MM.1S (cell line): ENCODE measurements at regions not wholly inside any gene's neighbourhood (a gene's known extent, or its start where the extent isn't known, plus 50 kb on each side); places are given as distances from the start of the nearest gene placed in this dataset.

ENCODE experiments used
- DNase-seq: peaks from one replicate; pipeline ENCODE4 v3.0.0-alpha.2; 2015
- H2AFZ ChIP-seq: fragments of 300-600 bp; sonication (generic); 2 replicates; pipeline ENCODE4 v1.6.0; 2016; ENCODE audit warnings: antibody characterized with exemption, low read length
- H3F3A ChIP-seq: fragments of 300-600 bp; sonication (generic); 2 replicates; pipeline ENCODE4 v1.6.1; 2016; ENCODE audit warnings: mild to moderate bottlenecking, antibody characterized with exemption, low read length, moderate library complexity, mixed read lengths; ENCODE audit not compliant: insufficient read depth
- H3K27ac ChIP-seq: fragments of 300-600 bp; sonication (generic); 2 replicates; pipeline ENCODE4 v1.5.1; 2016; ENCODE audit warnings: mild to moderate bottlenecking, low read length
- H3K27me3 ChIP-seq: fragments of 300-600 bp; sonication (generic); replicated peaks from 2 replicates; pipeline ENCODE4 v1.6.0; 2016; ENCODE audit warnings: low read length; ENCODE audit not compliant: insufficient read depth
- H3K36me3 ChIP-seq: fragments of 300-600 bp; sonication (generic); replicated peaks from 2 replicates; pipeline ENCODE4 v1.6.1; 2016; ENCODE audit warnings: mild to moderate bottlenecking, low read length, mixed read lengths; ENCODE audit not compliant: insufficient read depth
- H3K4me1 ChIP-seq: fragments of 300-600 bp; sonication (generic); 2 replicates; pipeline ENCODE4 v1.6.1; 2016; ENCODE audit warnings: low read length, mixed read lengths
- H3K4me2 ChIP-seq: fragments of 300-600 bp; sonication (generic); 2 replicates; pipeline ENCODE4 v1.6.0; 2016; ENCODE audit warnings: low read depth, low read length
- H3K4me3 ChIP-seq: fragments of 300-600 bp; sonication (generic); 2 replicates; pipeline ENCODE4 v1.5.1; 2016; ENCODE audit warnings: low read length, mixed read lengths
- H3K79me2 ChIP-seq: fragments of 300-600 bp; sonication (generic); 2 replicates; pipeline ENCODE4 v1.6.1; 2016; ENCODE audit warnings: mixed run types, low read length, mixed read lengths
- H3K9ac ChIP-seq: fragments of 300-600 bp; sonication (generic); 2 replicates; pipeline ENCODE4 v1.6.1; 2016; ENCODE audit warnings: low read length, mixed read lengths
- H3K9me2 ChIP-seq: fragments of 300-600 bp; sonication (generic); replicated peaks from 2 replicates; pipeline ENCODE4 v1.6.1; 2016; ENCODE audit warnings: mild to moderate bottlenecking, low read length, mixed read lengths; ENCODE audit not compliant: insufficient read depth
- H3K9me3 ChIP-seq: fragments of 300-600 bp; sonication (generic); replicated peaks from 2 replicates; pipeline ENCODE4 v1.6.1; 2016; ENCODE audit warnings: mild to moderate bottlenecking, low read length, mixed read lengths; ENCODE audit not compliant: insufficient read depth
- H4K20me1 ChIP-seq: fragments of 300-600 bp; sonication (generic); 2 replicates; pipeline ENCODE4 v1.6.1; 2016; ENCODE audit warnings: mild to moderate bottlenecking, low read length, moderate library complexity, mixed read lengths; ENCODE audit not compliant: insufficient read depth
- EZH2 ChIP-seq: fragments of 300-600 bp; sonication (generic); optimal IDR thresholded peaks from 2 replicates; pipeline ENCODE3; 2017; ENCODE audit warnings: low read depth, mild to moderate bottlenecking, antibody characterized with exemption, low read length, mixed read lengths
- EZH2phosphoT487 ChIP-seq: fragments of 300-600 bp; sonication (generic); IDR thresholded peaks from 2 replicates; pipeline ENCODE4 v1.6.1; 2018; ENCODE audit warnings: antibody characterized with exemption, low read length
- TF ChIP-seq, protein P1 (sequence below): fragments of 300-600 bp; sonication (generic); IDR thresholded peaks from 2 replicates; pipeline ENCODE4 v1.5.1; 2016; ENCODE audit warnings: antibody characterized with exemption, low read length, mixed read lengths

DNA sequence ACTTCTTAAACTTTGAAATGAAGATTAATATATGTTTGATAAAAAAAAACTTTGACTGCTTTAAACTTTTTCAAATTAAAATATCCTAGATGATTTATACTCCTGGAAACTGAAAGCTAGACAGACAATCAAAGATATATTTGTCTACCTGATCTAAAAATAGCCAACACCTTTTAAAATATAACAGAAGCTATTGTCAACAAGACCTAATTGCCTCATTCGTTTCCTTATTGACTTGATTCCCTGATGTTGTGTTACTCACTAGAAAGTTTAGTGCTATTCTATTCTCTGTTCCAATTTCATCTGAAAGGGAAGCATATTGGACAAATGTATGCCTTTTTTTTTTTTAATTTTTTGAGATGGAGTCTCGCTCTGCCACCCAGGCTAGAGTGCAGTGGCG lies 445.6 kb upstream of the ADAMTS5 start:
- Histone ChIP-seq H3K9me3 (no peaks in the 10 kb centered on the region), H3K9ac (no peak overlapping the region), H3K4me1 (no peaks in the 10 kb centered on the region), H2AFZ (no peak overlapping the region), H3K36me3 (no peaks in the 10 kb centered on the region), H3K4me3 (no peak overlapping the region), H3F3A (no peaks in the 10 kb centered on the region), H3K27ac (no peak overlapping the region), H3K4me2 (no peak overlapping the region), H3K27me3 (no peaks in the 10 kb centered on the region), H3K79me2 (no peaks in the 10 kb centered on the region), H3K9me2 (no peaks in the 10 kb centered on the region), H4K20me1 (no peaks in the 10 kb centered on the region)
- TF ChIP-seq EZH2phosphoT487 (no peak), EZH2 (no peak)
- TF ChIP-seq, protein P1, sequence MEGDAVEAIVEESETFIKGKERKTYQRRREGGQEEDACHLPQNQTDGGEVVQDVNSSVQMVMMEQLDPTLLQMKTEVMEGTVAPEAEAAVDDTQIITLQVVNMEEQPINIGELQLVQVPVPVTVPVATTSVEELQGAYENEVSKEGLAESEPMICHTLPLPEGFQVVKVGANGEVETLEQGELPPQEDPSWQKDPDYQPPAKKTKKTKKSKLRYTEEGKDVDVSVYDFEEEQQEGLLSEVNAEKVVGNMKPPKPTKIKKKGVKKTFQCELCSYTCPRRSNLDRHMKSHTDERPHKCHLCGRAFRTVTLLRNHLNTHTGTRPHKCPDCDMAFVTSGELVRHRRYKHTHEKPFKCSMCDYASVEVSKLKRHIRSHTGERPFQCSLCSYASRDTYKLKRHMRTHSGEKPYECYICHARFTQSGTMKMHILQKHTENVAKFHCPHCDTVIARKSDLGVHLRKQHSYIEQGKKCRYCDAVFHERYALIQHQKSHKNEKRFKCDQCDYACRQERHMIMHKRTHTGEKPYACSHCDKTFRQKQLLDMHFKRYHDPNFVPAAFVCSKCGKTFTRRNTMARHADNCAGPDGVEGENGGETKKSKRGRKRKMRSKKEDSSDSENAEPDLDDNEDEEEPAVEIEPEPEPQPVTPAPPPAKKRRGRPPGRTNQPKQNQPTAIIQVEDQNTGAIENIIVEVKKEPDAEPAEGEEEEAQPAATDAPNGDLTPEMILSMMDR: no peak
- no peak for DNase-seq

DNA sequence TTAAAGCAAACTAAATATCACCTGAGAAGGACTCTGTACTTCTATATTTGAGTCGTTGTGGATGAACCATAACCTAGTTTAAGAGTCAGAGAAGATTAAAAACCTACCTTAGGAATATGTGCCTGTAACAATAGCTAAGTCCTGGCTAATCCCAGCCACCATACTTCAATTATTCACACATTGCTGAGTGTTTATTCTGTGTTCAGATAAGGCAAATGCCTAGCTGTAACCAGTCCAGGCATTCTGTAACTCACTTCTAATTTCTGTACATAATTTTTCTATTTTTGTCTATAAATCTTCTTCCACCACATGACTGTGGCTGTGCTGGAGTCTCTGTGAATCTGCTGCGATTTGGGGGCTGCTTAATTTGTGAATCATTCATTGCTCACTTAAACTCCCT lies 441.9 kb upstream of the ADAMTS5 start:
- TF ChIP-seq EZH2phosphoT487 (no peak), EZH2 (no peak)
- TF ChIP-seq, protein P1: no peak
- H3K9ac ChIP-seq: no peak overlapping the region
- H2AFZ ChIP-seq: no peak overlapping the region

DNA sequence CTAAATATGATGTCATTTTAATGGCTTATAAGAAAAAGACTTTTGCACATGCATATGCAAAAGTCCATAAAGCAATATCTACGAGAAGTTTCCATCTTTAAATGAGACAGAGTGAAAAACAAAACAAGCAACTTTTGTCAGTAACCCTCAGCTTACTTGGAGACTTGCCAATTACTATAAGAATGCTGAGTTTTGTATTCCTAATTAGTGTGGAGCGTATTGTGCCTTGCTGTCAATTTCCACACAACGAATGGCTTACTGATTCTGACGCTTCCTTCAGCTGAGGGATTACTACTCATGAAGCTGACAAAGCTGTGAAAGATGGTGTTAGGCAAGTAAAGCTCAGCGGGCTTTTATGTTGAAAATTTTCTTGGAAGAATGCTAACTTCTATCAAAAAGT lies 440.4 kb upstream of the ADAMTS5 start:
- no peaks in the 10 kb centered on the region for H3F3A ChIP-seq
- no peaks in the 10 kb centered on the region for H3K27me3 ChIP-seq
- H3K4me2 ChIP-seq: no peak overlapping the region
- no peaks in the 10 kb centered on the region for H3K9me2 ChIP-seq
- no peaks in the 10 kb centered on the region for H3K9me3 ChIP-seq
- no peak for DNase-seq
- TF ChIP-seq, protein P1: no peak
- TF ChIP-seq EZH2phosphoT487: no peak
- TF ChIP-seq EZH2: no peak
- H3K4me3 ChIP-seq: no peak overlapping the region
- H3K9ac ChIP-seq: no peak overlapping the region
- no peaks in the 10 kb centered on the region for H4K20me1 ChIP-seq
- no peaks in the 10 kb centered on the region for H3K79me2 ChIP-seq
- no peak overlapping the region for H3K27ac ChIP-seq
- no peak overlapping the region for H2AFZ ChIP-seq
- no peaks in the 10 kb centered on the region for H3K4me1 ChIP-seq
- H3K36me3 ChIP-seq: no peaks in the 10 kb centered on the region

More for the DNA sequence above, 441.9 kb upstream of the ADAMTS5 start:
- H3K4me2 ChIP-seq: no peak overlapping the region
- H3K9me2 ChIP-seq: no peaks in the 10 kb centered on the region
- no peak overlapping the region for H3K4me3 ChIP-seq
- no peaks in the 10 kb centered on the region for H3K4me1 ChIP-seq
- H3K36me3 ChIP-seq: no peaks in the 10 kb centered on the region
- no peaks in the 10 kb centered on the region for H3K27me3 ChIP-seq
- no peaks in the 10 kb centered on the region for H3K9me3 ChIP-seq
- no peak overlapping the region for H3K27ac ChIP-seq
- DNase-seq: no peak
- H3K79me2 ChIP-seq: no peaks in the 10 kb centered on the region
- H4K20me1 ChIP-seq: no peaks in the 10 kb centered on the region
- H3F3A ChIP-seq: no peaks in the 10 kb centered on the region
